H1 (cell line): ENCODE measurements at regions not wholly inside any gene's neighbourhood (a gene's known extent, or its start where the extent isn't known, plus 50 kb on each side); places are given as distances from the start of the nearest gene placed in this dataset.

Source experiments
- CHD7 ChIP-seq: fragments of 300-600 bp; sonication (generic); IDR thresholded peaks from 2 replicates; pipeline ENCODE4 v1.7.1; 2012; ENCODE audit warnings: low read length, moderate library complexity, mild to moderate bottlenecking, inconsistent platforms; ENCODE audit not compliant: insufficient replicate concordance
- CTCF ChIP-seq, 3 experiments: IDR thresholded peaks; 1 replicate in 2 of 3; 2 replicates in 1 of 3; pipeline versions ENCODE4 v1.5.1 to v1.6.1; 2011; ENCODE audit warnings: low read length in 3 of 3, mild to moderate bottlenecking in 3 of 3, inconsistent platforms in 2 of 3, low read depth in 1 of 3, moderate library complexity in 1 of 3; ENCODE audit not compliant: insufficient read depth in 1 of 3; ENCODE audit errors: control extremely low read depth in 1 of 3

GRCh38 chr2:196404276-196404675 lies 232.9 kb upstream of the STK17B start (continued):
- TF ChIP-seq CHD7 (no peak), CTCF (IDR thresholded peaks at IDR 0.05; ENCODE audit: control extremely low read depth in 1 of 3, insufficient read depth in 1 of 3, low read depth in 1 of 3, low read length in 3 of 3) (no peak)
- TF ChIP-seq, all 59 proteins: peak for 1
